Hepatocyte (in vitro differentiated cells): ENCODE measurements at regions not wholly inside any gene's neighbourhood (a gene's known extent, or its start where the extent isn't known, plus 50 kb on each side); places are given as distances from the start of the nearest gene placed in this dataset.

Experiments used
- DNase-seq: peaks from one replicate; pipeline ENCODE4 v3.0.0-alpha.2; 2016; ENCODE audit warnings: low spot score
- H2AFZ ChIP-seq: fragments of 200-600 bp; sonication (generic); 2 replicates; pipeline ENCODE4 v1.6.0; 2016; ENCODE audit warnings: antibody characterized with exemption, mild to moderate bottlenecking
- H3K27ac ChIP-seq: fragments of 200-600 bp; sonication (generic); 2 replicates; pipeline ENCODE4 v1.5.1; 2016; ENCODE audit warnings: mild to moderate bottlenecking
- H3K27me3 ChIP-seq: fragments of 200-600 bp; sonication (generic); 2 replicates; pipeline ENCODE4 v1.6.1; 2016
- H3K36me3 ChIP-seq: fragments of 200-600 bp; sonication (generic); replicated peaks from 2 replicates; pipeline ENCODE4 v1.5.1; 2016; ENCODE audit warnings: low read depth; ENCODE audit not compliant: insufficient read depth
- H3K4me1 ChIP-seq: fragments of 200-600 bp; sonication (generic); 2 replicates; pipeline ENCODE4 v1.5.1; 2016; ENCODE audit warnings: mild to moderate bottlenecking, moderate library complexity; ENCODE audit not compliant: insufficient read depth
- H3K4me2 ChIP-seq: fragments of 200-600 bp; sonication (generic); 2 replicates; pipeline ENCODE4 v1.6.0; 2016
- H3K4me3 ChIP-seq: fragments of 200-600 bp; sonication (generic); 2 replicates; pipeline ENCODE4 v1.5.1; 2016; ENCODE audit warnings: mild to moderate bottlenecking
- H3K79me2 ChIP-seq: fragments of 200-600 bp; sonication (generic); 2 replicates; pipeline ENCODE4 v1.6.0; 2017; ENCODE audit warnings: mild to moderate bottlenecking
- H3K9me2 ChIP-seq: fragments of 200-600 bp; sonication (generic); replicated peaks from 2 replicates; pipeline ENCODE4 v1.6.0; 2017; ENCODE audit warnings: mild to moderate bottlenecking; ENCODE audit not compliant: insufficient read depth
- H3K9me3 ChIP-seq: fragments of 200-600 bp; sonication (generic); 2 replicates; pipeline ENCODE4 v1.5.1; 2016; ENCODE audit warnings: low read depth, mild to moderate bottlenecking
- H4K20me1 ChIP-seq: fragments of 200-600 bp; sonication (generic); 2 replicates; pipeline ENCODE4 v1.6.0; 2016; ENCODE audit warnings: mild to moderate bottlenecking; ENCODE audit not compliant: insufficient read depth, poor library complexity, severe bottlenecking
- CTCF ChIP-seq: fragments of 200-600 bp; sonication (generic); IDR thresholded peaks from 2 replicates; pipeline ENCODE4 v1.5.1; 2016; ENCODE audit warnings: antibody characterized with exemption, mild to moderate bottlenecking; ENCODE audit not compliant: poor library complexity
- EZH2 ChIP-seq: fragments of 200-600 bp; sonication (generic); IDR thresholded peaks from 2 replicates; pipeline ENCODE4 v1.6.1; 2016; ENCODE audit warnings: antibody characterized with exemption, mild to moderate bottlenecking, borderline replicate concordance
- EZH2phosphoT487 ChIP-seq: fragments of 200-600 bp; sonication (generic); IDR thresholded peaks from one replicate; pipeline ENCODE4 v1.6.1; 2018; ENCODE audit warnings: antibody characterized with exemption, mild to moderate bottlenecking, low read depth, moderate library complexity; ENCODE audit not compliant: unreplicated experiment, severe bottlenecking
- WGBS: methylation state at CpG from one replicate; pipeline ENCODE4 v1.1.6; 2016; ENCODE audit warnings: low lambda C conversion rate; ENCODE audit errors: missing lambda C conversion rate; 5-methylcytosine and 5-hydroxymethylcytosine counted together

GRCh38 chr3:161975201-161975600 is 478.6 kb downstream of the OTOL1 start:
- DNase-seq = no peak
- Histone ChIP-seq H3K9me2 (no peaks in the 10 kb centered on the region), H3K9me3 (no peaks in the 10 kb centered on the region), H3K4me3 (no peak overlapping the region), H3K4me2 (no peak overlapping the region), H4K20me1 (no peaks in the 10 kb centered on the region), H2AFZ (no peak overlapping the region), H3K36me3 (no peaks in the 10 kb centered on the region), H3K27ac (no peak overlapping the region), H3K79me2 (no peaks in the 10 kb centered on the region), H3K27me3 (no peaks in the 10 kb centered on the region), H3K4me1 (no peaks in the 10 kb centered on the region)
- TF ChIP-seq EZH2phosphoT487 (no peak), EZH2 (no peak), CTCF (no peak)
- 91% methylated on average over 2 of the region's 2 CpGs for whole genome bisulfite sequencing

- DNase-seq = no peak
- Histone ChIP-seq H3K4me3 (no peak overlapping the region), H3K9me3 (no peaks in the 10 kb centered on the region), H4K20me1 (no peaks in the 10 kb centered on the region), H2AFZ (no peak overlapping the region), H3K36me3 (no peaks in the 10 kb centered on the region), H3K9me2 (no peaks in the 10 kb centered on the region), H3K4me1 (no peaks in the 10 kb centered on the region), H3K4me2 (no peak overlapping the region), H3K27me3 (no peaks in the 10 kb centered on the region), H3K79me2 (no peaks in the 10 kb centered on the region), H3K27ac (no peak overlapping the region)
- TF ChIP-seq CTCF (no peak), EZH2phosphoT487 (no peak), EZH2 (no peak)
- WGBS = 61% methylated on average over 1 of the region's 1 CpG
Measured at GRCh38 chr3:161977063-161977462, 480.5 kb downstream of the OTOL1 start.

- Histone ChIP-seq H2AFZ (no peak overlapping the region), H3K79me2 (no peaks in the 10 kb centered on the region), H3K27ac (no peak overlapping the region), H3K9me2 (no peaks in the 10 kb centered on the region), H3K9me3 (no peaks in the 10 kb centered on the region), H4K20me1 (no peaks in the 10 kb centered on the region), H3K4me3 (no peak overlapping the region), H3K27me3 (no peaks in the 10 kb centered on the region), H3K4me2 (no peak overlapping the region), H3K36me3 (no peaks in the 10 kb centered on the region), H3K4me1 (no peaks in the 10 kb centered on the region)
- WGBS = 96% methylated on average over 9 of the region's 9 CpGs
- no peak for TF ChIP-seq EZH2phosphoT487
- TF ChIP-seq EZH2 = no peak
- TF ChIP-seq CTCF = no peak
- DNase-seq = no peak
Measured at GRCh38 chr3:161977850-161978249, 481.2 kb downstream of the OTOL1 start.

- H3K27me3 ChIP-seq = no peaks in the 10 kb centered on the region
- H3K4me1 ChIP-seq = no peaks in the 10 kb centered on the region
- H3K36me3 ChIP-seq = no peaks in the 10 kb centered on the region
- TF ChIP-seq EZH2phosphoT487 (no peak), CTCF (no peak), EZH2 (no peak)
- DNase-seq = no peak
- H3K4me3 ChIP-seq = no peak overlapping the region
- peak overlapping the region; percentile 36 for H2AFZ ChIP-seq
- no peaks in the 10 kb centered on the region for H3K79me2 ChIP-seq
- H3K9me3 ChIP-seq = no peaks in the 10 kb centered on the region
- WGBS = 84% methylated on average over 1 of the region's 1 CpG
- no peak overlapping the region for H3K27ac ChIP-seq
- H3K4me2 ChIP-seq = no peak overlapping the region
- no peaks in the 10 kb centered on the region for H3K9me2 ChIP-seq
- H4K20me1 ChIP-seq = no peaks in the 10 kb centered on the region
Measured at GRCh38 chr3:161987933-161988332, 491.3 kb downstream of the OTOL1 start.
